Keratinocyte (primary cell): ENCODE measurements at regions not wholly inside any gene's neighbourhood (a gene's known extent, or its start where the extent isn't known, plus 50 kb on each side); places are given as distances from the start of the nearest gene placed in this dataset.

Experiments used
- EZH2 ChIP-seq: IDR thresholded peaks from one replicate; pipeline ENCODE4 v1.6.1; 2012; ENCODE audit warnings: inconsistent platforms, mild to moderate bottlenecking, low read length, moderate library complexity
- TF ChIP-seq, protein P1 (sequence below), 3 experiments: IDR thresholded peaks in 1 of 3; conservative IDR thresholded peaks in 1 of 3; optimal IDR thresholded peaks in 1 of 3; 2 replicates in 2 of 3; 3 replicates in 1 of 3; pipeline versions ENCODE3 to v1.5.1; 2011; ENCODE audit warnings: low read length in 3 of 3, mild to moderate bottlenecking in 3 of 3, moderate library complexity in 2 of 3, control low read depth in 1 of 3, inconsistent platforms in 1 of 3; ENCODE audit not compliant: insufficient read depth in 2 of 3; ENCODE audit errors: extremely low read depth in 1 of 3

DNA sequence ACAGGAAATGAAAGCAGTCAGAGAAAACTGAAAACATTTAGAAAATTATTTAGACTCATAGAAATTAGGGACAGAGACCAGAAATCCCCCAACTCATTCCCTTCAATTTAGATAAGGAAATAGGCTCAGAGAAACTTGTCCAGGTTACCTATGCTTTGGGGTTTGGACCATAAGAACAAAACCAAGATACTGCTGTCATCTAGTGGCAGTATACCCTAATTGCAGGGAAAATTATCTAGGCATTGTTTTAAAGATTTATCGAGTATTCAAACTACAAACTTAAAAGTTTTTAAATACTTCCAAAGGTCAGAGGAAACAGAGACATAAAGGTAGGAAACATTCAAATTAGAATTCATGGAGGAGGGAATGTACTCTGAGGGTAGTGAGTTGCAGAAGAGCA lies 67.0 kb upstream of the KLHL13 start:
- TF ChIP-seq, protein P1, sequence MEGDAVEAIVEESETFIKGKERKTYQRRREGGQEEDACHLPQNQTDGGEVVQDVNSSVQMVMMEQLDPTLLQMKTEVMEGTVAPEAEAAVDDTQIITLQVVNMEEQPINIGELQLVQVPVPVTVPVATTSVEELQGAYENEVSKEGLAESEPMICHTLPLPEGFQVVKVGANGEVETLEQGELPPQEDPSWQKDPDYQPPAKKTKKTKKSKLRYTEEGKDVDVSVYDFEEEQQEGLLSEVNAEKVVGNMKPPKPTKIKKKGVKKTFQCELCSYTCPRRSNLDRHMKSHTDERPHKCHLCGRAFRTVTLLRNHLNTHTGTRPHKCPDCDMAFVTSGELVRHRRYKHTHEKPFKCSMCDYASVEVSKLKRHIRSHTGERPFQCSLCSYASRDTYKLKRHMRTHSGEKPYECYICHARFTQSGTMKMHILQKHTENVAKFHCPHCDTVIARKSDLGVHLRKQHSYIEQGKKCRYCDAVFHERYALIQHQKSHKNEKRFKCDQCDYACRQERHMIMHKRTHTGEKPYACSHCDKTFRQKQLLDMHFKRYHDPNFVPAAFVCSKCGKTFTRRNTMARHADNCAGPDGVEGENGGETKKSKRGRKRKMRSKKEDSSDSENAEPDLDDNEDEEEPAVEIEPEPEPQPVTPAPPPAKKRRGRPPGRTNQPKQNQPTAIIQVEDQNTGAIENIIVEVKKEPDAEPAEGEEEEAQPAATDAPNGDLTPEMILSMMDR (optimal IDR thresholded peaks at IDR 0.05 in 1 of 3, IDR thresholded peaks at IDR 0.05 in 1 of 3, conservative IDR thresholded peaks at IDR 0.05 in 1 of 3; ENCODE audit: extremely low read depth in 1 of 3, insufficient read depth in 2 of 3, low read length in 3 of 3): peak in 2 of 3 experiments; percentile 36 to 39
- no peak for TF ChIP-seq EZH2
